Spinal cord (tissue), 9 donors: ENCODE measurements at regions not wholly inside any gene's neighbourhood (a gene's known extent, or its start where the extent isn't known, plus 50 kb on each side); places are given as distances from the start of the nearest gene placed in this dataset.
A peak's percentile ranks its signal among the peaks of the same experiment; 100 is the strongest.

Experiments used
- DNase-seq, 6 donors: peaks; one replicate each; pipeline versions ENCODE4 v3.0.0 to v3.0.0-alpha.2; 2013 to 2015; ENCODE audit warnings: low spot score in 6 of 6, low read depth in 4 of 6
- H3K27ac ChIP-seq: one replicate; pipeline ENCODE4 v1.5.1; 2013; ENCODE audit warnings: low read depth, low read length, control low read depth
- H3K27me3 ChIP-seq: one replicate; pipeline ENCODE4 v1.6.1; 2013; ENCODE audit warnings: low read length; ENCODE audit not compliant: control insufficient read depth, insufficient read depth
- H3K36me3 ChIP-seq: one replicate; pipeline ENCODE4 v1.6.1; 2013; ENCODE audit warnings: low read length; ENCODE audit not compliant: control insufficient read depth, insufficient read depth
- H3K4me1 ChIP-seq: one replicate; pipeline ENCODE4 v1.6.1; 2013; ENCODE audit warnings: low read length; ENCODE audit not compliant: control insufficient read depth, insufficient read depth
- H3K4me3 ChIP-seq: one replicate; pipeline ENCODE4 v1.5.1; 2013; ENCODE audit warnings: low read depth, low read length, control low read depth
- H3K9me3 ChIP-seq: one replicate; pipeline ENCODE4 v1.6.1; 2013; ENCODE audit warnings: low read length; ENCODE audit not compliant: control insufficient read depth, insufficient read depth
- WGBS: methylation state at CpG from one replicate; pipeline ENCODE4 v1.1.5; 2013; ENCODE audit warnings: missing lambda C conversion rate; ENCODE audit not compliant: insufficient coverage; 5-methylcytosine and 5-hydroxymethylcytosine counted together
- donor health status: healthy.

GRCh38 chr18:28777756-28778155, 600.8 kb upstream of the CDH2 start:
- Histone ChIP-seq H3K9me3 (no peaks in the 10 kb centered on the region), H3K4me1 (no peaks in the 10 kb centered on the region), H3K27ac (no peak overlapping the region), H3K36me3 (no peaks in the 10 kb centered on the region), H3K27me3 (no peaks in the 10 kb centered on the region), H3K4me3 (no peak overlapping the region)
- DNase-seq = no peak
- WGBS = no CpG with 5 or more reads among the region's 1 CpG

GRCh38 chr18:28771849-28772248, 594.9 kb upstream of the CDH2 start:
- Histone ChIP-seq H3K27me3 (no peaks in the 10 kb centered on the region), H3K4me3 (no peak overlapping the region), H3K9me3 (no peaks in the 10 kb centered on the region), H3K4me1 (no peaks in the 10 kb centered on the region), H3K36me3 (no peaks in the 10 kb centered on the region), H3K27ac (no peak overlapping the region)
- WGBS = no CpG with 5 or more reads among the region's 3 CpGs
- DNase-seq = no peak

GRCh38 chr18:28768791-28769768, 592.1 kb upstream of the CDH2 start:
- no peaks in the 10 kb centered on the region for H3K9me3 ChIP-seq
- no peak overlapping the region for H3K4me3 ChIP-seq
- no peak for DNase-seq
- H3K27ac ChIP-seq = no peak overlapping the region
- no peaks in the 10 kb centered on the region for H3K36me3 ChIP-seq
- no peaks in the 10 kb centered on the region for H3K4me1 ChIP-seq
- WGBS = 88% methylated on average over 2 of the region's 8 CpGs
- no peaks in the 10 kb centered on the region for H3K27me3 ChIP-seq

- H3K9me3 ChIP-seq = no peaks in the 10 kb centered on the region
- no peak overlapping the region for H3K27ac ChIP-seq
- no peak for DNase-seq
- no peak overlapping the region for H3K4me3 ChIP-seq
- no peaks in the 10 kb centered on the region for H3K27me3 ChIP-seq
- H3K36me3 ChIP-seq = no peaks in the 10 kb centered on the region
- WGBS = no CpG with 5 or more reads among the region's 2 CpGs
- H3K4me1 ChIP-seq = no peaks in the 10 kb centered on the region
These were observed 590.8 kb upstream of the CDH2 start for GRCh38 chr18:28767727-28768211.

- no peaks in the 10 kb centered on the region for H3K36me3 ChIP-seq
- no peak overlapping the region for H3K27ac ChIP-seq
- no peak overlapping the region for H3K4me3 ChIP-seq
- H3K27me3 ChIP-seq = no peaks in the 10 kb centered on the region
- no peak for DNase-seq
- no peaks in the 10 kb centered on the region for H3K4me1 ChIP-seq
- no CpG with 5 or more reads among the region's 1 CpG for WGBS
- no peaks in the 10 kb centered on the region for H3K9me3 ChIP-seq
These were observed 590.3 kb upstream of the CDH2 start for GRCh38 chr18:28767201-28767600.

- no peak overlapping the region for H3K27ac ChIP-seq
- no peaks in the 10 kb centered on the region for H3K27me3 ChIP-seq
- no peaks in the 10 kb centered on the region for H3K4me1 ChIP-seq
- no peaks in the 10 kb centered on the region for H3K9me3 ChIP-seq
- DNase-seq = no peak
- H3K36me3 ChIP-seq = no peaks in the 10 kb centered on the region
- no peak overlapping the region for H3K4me3 ChIP-seq
These were observed 589.8 kb upstream of the CDH2 start for GRCh38 chr18:28766721-28767120.

- Histone ChIP-seq H3K27ac (no peak overlapping the region), H3K4me1 (no peaks in the 10 kb centered on the region), H3K4me3 (no peak overlapping the region), H3K27me3 (no peaks in the 10 kb centered on the region), H3K36me3 (no peaks in the 10 kb centered on the region), H3K9me3 (no peaks in the 10 kb centered on the region)
- DNase-seq = peak in 1 of 6 donors; percentile 29
- WGBS = no CpG with 5 or more reads among the region's 2 CpGs
These were observed 589.1 kb upstream of the CDH2 start for GRCh38 chr18:28766027-28766426.

GRCh38 chr18:28760299-28760698, 583.4 kb upstream of the CDH2 start:
- DNase-seq = no peak
- no CpG with 5 or more reads among the region's 5 CpGs for WGBS
- Histone ChIP-seq H3K27me3 (no peaks in the 10 kb centered on the region), H3K4me3 (no peak overlapping the region), H3K27ac (no peak overlapping the region), H3K4me1 (no peaks in the 10 kb centered on the region), H3K9me3 (no peaks in the 10 kb centered on the region), H3K36me3 (no peaks in the 10 kb centered on the region)

- Histone ChIP-seq H3K9me3 (peaks cover 4% of the 10 kb centered on the region), H3K27ac (no peak overlapping the region), H3K4me3 (no peak overlapping the region), H3K27me3 (no peaks in the 10 kb centered on the region), H3K36me3 (no peaks in the 10 kb centered on the region), H3K4me1 (no peaks in the 10 kb centered on the region)
- DNase-seq = no peak
- no CpG with 5 or more reads among the region's 3 CpGs for WGBS
These were observed 580.6 kb upstream of the CDH2 start for GRCh38 chr18:28757466-28758008.

- no peaks in the 10 kb centered on the region for H3K27me3 ChIP-seq
- 85% methylated on average over 3 of the region's 4 CpGs for WGBS
- H3K4me3 ChIP-seq = no peak overlapping the region
- H3K36me3 ChIP-seq = no peaks in the 10 kb centered on the region
- DNase-seq = no peak
- no peak overlapping the region for H3K27ac ChIP-seq
- no peaks in the 10 kb centered on the region for H3K9me3 ChIP-seq
- no peaks in the 10 kb centered on the region for H3K4me1 ChIP-seq
These were observed 566.2 kb upstream of the CDH2 start for GRCh38 chr18:28743115-28743514.
